Keratinocyte (primary cell): ENCODE measurements at regions not wholly inside any gene's neighbourhood (a gene's known extent, or its start where the extent isn't known, plus 50 kb on each side); places are given as distances from the start of the nearest gene placed in this dataset.

Experiments used
- CTCF ChIP-seq, 3 experiments: IDR thresholded peaks in 1 of 3; conservative IDR thresholded peaks in 1 of 3; optimal IDR thresholded peaks in 1 of 3; 2 replicates in 2 of 3; 3 replicates in 1 of 3; pipeline versions ENCODE3 to v1.5.1; 2011; ENCODE audit warnings: low read length in 3 of 3, mild to moderate bottlenecking in 3 of 3, moderate library complexity in 2 of 3, control low read depth in 1 of 3, inconsistent platforms in 1 of 3; ENCODE audit not compliant: insufficient read depth in 2 of 3; ENCODE audit errors: extremely low read depth in 1 of 3
- EZH2 ChIP-seq: IDR thresholded peaks from one replicate; pipeline ENCODE4 v1.6.1; 2012; ENCODE audit warnings: inconsistent platforms, mild to moderate bottlenecking, low read length, moderate library complexity

GRCh38 chr16:65779201-65779600 lies 587.3 kb upstream of the CDH5 start:
- no peak for TF ChIP-seq CTCF (optimal IDR thresholded peaks at IDR 0.05 in 1 of 3, IDR thresholded peaks at IDR 0.05 in 1 of 3, conservative IDR thresholded peaks at IDR 0.05 in 1 of 3; ENCODE audit: extremely low read depth in 1 of 3, insufficient read depth in 2 of 3, low read length in 3 of 3)
- no peak for TF ChIP-seq EZH2
